Lower lobe of right lung (tissue), 2 donors: ENCODE measurements at regions not wholly inside any gene's neighbourhood (a gene's known extent, or its start where the extent isn't known, plus 50 kb on each side); places are given as distances from the start of the nearest gene placed in this dataset.
"Not testable (repeated sequence)": the region's sequence is repeated elsewhere in the genome, so short reads cannot be mapped to it uniquely, and the experiment has no call there.

Experiments used
- ATAC-seq, 2 donors: fragments of 200-7000 bp; cut with Tn5 transposase; one replicate each; pipeline ENCODE4 v1.9.1; 2020 to 2022; ENCODE audit warnings: mild to moderate bottlenecking in 2 of 2, moderate library complexity in 2 of 2
- DNase-seq: peaks from one replicate; pipeline ENCODE4 v3.0.0-alpha.2; 2020
- H3K27ac ChIP-seq: fragments of 200-600 bp; one replicate; pipeline ENCODE4 v1.8.0; 2022
- H3K27me3 ChIP-seq: fragments of 200-600 bp; one replicate; pipeline ENCODE4 v1.8.0; 2022; ENCODE audit warnings: low read depth
- H3K36me3 ChIP-seq: fragments of 200-600 bp; one replicate; pipeline ENCODE4 v1.8.0; 2022; ENCODE audit warnings: mild to moderate bottlenecking
- H3K4me1 ChIP-seq: fragments of 200-600 bp; one replicate; pipeline ENCODE4 v1.8.0; 2022
- H3K4me3 ChIP-seq: fragments of 200-600 bp; one replicate; pipeline ENCODE4 v1.8.0; 2022; ENCODE audit warnings: mild to moderate bottlenecking
- H3K9me3 ChIP-seq: fragments of 200-600 bp; one replicate; pipeline ENCODE4 v1.8.0; 2022
- CTCF ChIP-seq: fragments of 200-600 bp; IDR thresholded peaks from one replicate; pipeline ENCODE4 v1.8.0; 2022; ENCODE audit warnings: antibody characterized with exemption, mild to moderate bottlenecking
- intact Hi-C: fragments of 100-400 bp; cut with DNase I; formaldehyde crosslinking; loops from one replicate; pipeline ENCODE4 v1.11.0; 2022
- donor health status: DM: no; HTN: yes; CAD: no; lungs with severe emphysema.

GRCh38 chr12:115296613-115297198 lies 612.7 kb upstream of the TBX3 start:
- Histone ChIP-seq H3K4me1 (peaks cover 11% of the 10 kb centered on the region), H3K27ac (no peak overlapping the region), H3K4me3 (no peak overlapping the region), H3K9me3 (no peaks in the 10 kb centered on the region), H3K27me3 (no peaks in the 10 kb centered on the region), H3K36me3 (no peaks in the 10 kb centered on the region)
- DNase-seq (no peak), ATAC-seq (no peak)
- intact Hi-C loops: no loop called here
- TF ChIP-seq CTCF: no peak

- Histone ChIP-seq H3K27me3 (no peaks in the 10 kb centered on the region), H3K4me3 (no peak overlapping the region), H3K27ac (no peak overlapping the region), H3K9me3 (no peaks in the 10 kb centered on the region), H3K4me1 (peaks cover 11% of the 10 kb centered on the region), H3K36me3 (no peaks in the 10 kb centered on the region)
- no peak for ATAC-seq
- intact Hi-C loops: no loop called here
- TF ChIP-seq CTCF: no peak
- DNase-seq: no peak
Observed at GRCh38 chr12:115295886-115296285, 611.9 kb upstream of the TBX3 start.

GRCh38 chr12:115294453-115295133 lies 610.6 kb upstream of the TBX3 start:
- no peaks in the 10 kb centered on the region for H3K9me3 ChIP-seq
- DNase-seq (no peak), ATAC-seq (no peak)
- no peak overlapping the region for H3K4me3 ChIP-seq
- intact Hi-C loops: no loop called here
- no peak for TF ChIP-seq CTCF
- no peaks in the 10 kb centered on the region for H3K36me3 ChIP-seq
- peaks cover 11% of the 10 kb centered on the region for H3K4me1 ChIP-seq
- no peaks in the 10 kb centered on the region for H3K27me3 ChIP-seq
- no peak overlapping the region for H3K27ac ChIP-seq

GRCh38 chr12:115285429-115285828 lies 601.5 kb upstream of the TBX3 start:
- H3K36me3 ChIP-seq, intact Hi-C loops, ATAC-seq, H3K4me1 ChIP-seq, H3K4me3 ChIP-seq, H3K27ac ChIP-seq, DNase-seq, H3K27me3 ChIP-seq, H3K9me3 ChIP-seq: not testable (repeated sequence)

GRCh38 chr12:115273456-115273855 lies 589.5 kb upstream of the TBX3 start:
- H3K4me1 ChIP-seq: no peaks in the 10 kb centered on the region
- ATAC-seq: no peak
- no peaks in the 10 kb centered on the region for H3K36me3 ChIP-seq
- H3K27me3 ChIP-seq: no peaks in the 10 kb centered on the region
- no peak for DNase-seq
- intact Hi-C loops: no loop called here
- no peak overlapping the region for H3K4me3 ChIP-seq
- TF ChIP-seq CTCF: no peak
- H3K9me3 ChIP-seq: no peaks in the 10 kb centered on the region
- H3K27ac ChIP-seq: no peak overlapping the region

GRCh38 chr12:115268451-115268850 lies 584.5 kb upstream of the TBX3 start:
- no peak for TF ChIP-seq CTCF
- no peak overlapping the region for H3K4me3 ChIP-seq
- DNase-seq (no peak), ATAC-seq (no peak)
- no peaks in the 10 kb centered on the region for H3K4me1 ChIP-seq
- no peaks in the 10 kb centered on the region for H3K36me3 ChIP-seq
- H3K27me3 ChIP-seq: no peaks in the 10 kb centered on the region
- H3K9me3 ChIP-seq: no peaks in the 10 kb centered on the region
- intact Hi-C loops: no loop called here
- no peak overlapping the region for H3K27ac ChIP-seq
